ENCODE measurements at regions not wholly inside any gene's neighbourhood (a gene's known extent, or its start where the extent isn't known, plus 50 kb on each side); places are given as distances from the start of the nearest gene placed in this dataset.

- WGBS, 4 donors: 83 to 88% (median 85%) methylated on average over 3 of the region's 3 CpGs
- DNase-seq: no peak
- no peaks in the 10 kb centered on the region for H3K9me3 ChIP-seq (replicated peaks in 1 of 3)
- H3K27me3 ChIP-seq: no peaks in the 10 kb centered on the region
- H3K27ac ChIP-seq: peak overlapping the region in 1 of 5 donors; percentile 24
- intact Hi-C loops (cut with DNase I): no loop called here
- TF ChIP-seq POLR2A (IDR thresholded peaks at IDR 0.05) (no peak), CTCF (IDR thresholded peaks at IDR 0.05) (no peak)
- no peaks in the 10 kb centered on the region for H3K36me3 ChIP-seq (replicated peaks in 1 of 2)
- H3K4me3 ChIP-seq: no peak overlapping the region
- H3K4me1 ChIP-seq (replicated peaks in 1 of 2): no peaks in the 10 kb centered on the region
Measured at GRCh38 chr7:18202315-18203045, 174.8 kb upstream of the PRPS1L1 start.

GRCh38 chr7:18206331-18206730 lies 178.7 kb upstream of the PRPS1L1 start:
- no peaks in the 10 kb centered on the region for H3K36me3 ChIP-seq (replicated peaks in 1 of 2)
- no peak overlapping the region for H3K27ac ChIP-seq
- H3K4me1 ChIP-seq (replicated peaks in 1 of 2): no peaks in the 10 kb centered on the region
- no peak overlapping the region for H3K4me3 ChIP-seq
- no peak for TF ChIP-seq POLR2A (IDR thresholded peaks at IDR 0.05)
- no peak for TF ChIP-seq CTCF (IDR thresholded peaks at IDR 0.05)
- 78 to 91% (median 85%) methylated on average over 1 of the region's 1 CpG for WGBS, 4 donors
- H3K9me3 ChIP-seq (replicated peaks in 1 of 3): no peaks in the 10 kb centered on the region
- DNase-seq: no peak
- intact Hi-C loops (cut with DNase I): no loop called here
- no peaks in the 10 kb centered on the region for H3K27me3 ChIP-seq

- 95 to 99% (median 97%) methylated on average over 1 of the region's 1 CpG for WGBS, 4 donors
- peaks cover 0 to 14% of the 10 kb centered on the region in 2 donors for H3K4me1 ChIP-seq (replicated peaks in 1 of 2)
- no peaks in the 10 kb centered on the region for H3K27me3 ChIP-seq
Measured at GRCh38 chr7:18208921-18209320, 181.3 kb upstream of the PRPS1L1 start.

GRCh38 chr7:18210377-18210776 lies 182.7 kb upstream of the PRPS1L1 start:
- DNase-seq: no peak
- intact Hi-C loops (cut with DNase I): no loop called here
- WGBS, 4 donors: 64 to 76% (median 70%) methylated on average over 2 of the region's 2 CpGs

More at GRCh38 chr7:18208921-18209320, 181.3 kb upstream of the PRPS1L1 start:
- no peak for DNase-seq
- Histone ChIP-seq H3K36me3 (replicated peaks in 1 of 2) (no peaks in the 10 kb centered on the region), H3K27ac (no peak overlapping the region), H3K9me3 (replicated peaks in 1 of 3) (no peaks in the 10 kb centered on the region), H3K4me3 (no peak overlapping the region)
- intact Hi-C loops (cut with DNase I): no loop called here
- TF ChIP-seq POLR2A (IDR thresholded peaks at IDR 0.05): no peak
- no peak for TF ChIP-seq CTCF (IDR thresholded peaks at IDR 0.05)

More at GRCh38 chr7:18210377-18210776, 182.7 kb upstream of the PRPS1L1 start:
- no peaks in the 10 kb centered on the region for H3K36me3 ChIP-seq (replicated peaks in 1 of 2)
- H3K27me3 ChIP-seq: no peaks in the 10 kb centered on the region
- no peak overlapping the region for H3K27ac ChIP-seq
- peaks cover 0 to 14% of the 10 kb centered on the region in 2 donors for H3K4me1 ChIP-seq (replicated peaks in 1 of 2)
- no peak overlapping the region for H3K4me3 ChIP-seq
- no peak for TF ChIP-seq CTCF (IDR thresholded peaks at IDR 0.05)
- no peak for TF ChIP-seq POLR2A (IDR thresholded peaks at IDR 0.05)
- no peaks in the 10 kb centered on the region for H3K9me3 ChIP-seq (replicated peaks in 1 of 3)
